GM18951 (cell line): ENCODE measurements at regions not wholly inside any gene's neighbourhood (a gene's known extent, or its start where the extent isn't known, plus 50 kb on each side); places are given as distances from the start of the nearest gene placed in this dataset.
"Not testable (repeated sequence)": the region's sequence is repeated elsewhere in the genome, so short reads cannot be mapped to it uniquely, and the experiment has no call there.

ENCODE experiments used
- POLR2A ChIP-seq: IDR thresholded peaks from 4 replicates; pipeline ENCODE4 v1.6.1; 2011; ENCODE audit warnings: mild to moderate bottlenecking; ENCODE audit not compliant: insufficient read length, insufficient read depth; ENCODE audit errors: extremely low read depth
- in situ Hi-C: fragments of 300-500 bp; cut with MboI; formaldehyde crosslinking; loops from one replicate; pipeline ENCODE4 v1.12.0; 2022; ENCODE audit warnings: low sequenced_read_pairs, mixed read lengths, inconsistent platforms; ENCODE audit not compliant: unreplicated experiment

GRCh38 chrX:41025926-41026701 is 59.1 kb upstream of the USP9X start:
- in situ Hi-C loops = no loop called here
- no peak for TF ChIP-seq POLR2A

GRCh38 chrX:41026702-41027078 is 58.6 kb upstream of the USP9X start:
- no peak for TF ChIP-seq POLR2A
- in situ Hi-C loops = no loop called here

- no peak for TF ChIP-seq POLR2A
- in situ Hi-C loops = no loop called here
Measured at GRCh38 chrX:41029332-41029731, 55.9 kb upstream of the USP9X start.

GRCh38 chrX:41031256-41031967 is 53.8 kb upstream of the USP9X start:
- TF ChIP-seq POLR2A = no peak
- in situ Hi-C loops = no loop called here

GRCh38 chrX:41033299-41033698 is 51.9 kb upstream of the USP9X start:
- in situ Hi-C loops = no loop called here
- no peak for TF ChIP-seq POLR2A

- in situ Hi-C loops = not testable (repeated sequence)
Measured at GRCh38 chrX:41034902-41035301, 50.3 kb upstream of the USP9X start.
